ENCODE measurements at regions not wholly inside any gene's neighbourhood (a gene's known extent, or its start where the extent isn't known, plus 50 kb on each side); places are given as distances from the start of the nearest gene placed in this dataset.

GRCh38 chr17:77045441-77046041 lies 95.2 kb upstream of the SEC14L1 start:
- no peak for TF ChIP-seq TAF1 (IDR thresholded peaks at IDR 0.05; ENCODE audit: borderline replicate concordance, insufficient read depth, low read length)
- no peak for TF ChIP-seq FOXP2 (optimal IDR thresholded peaks at IDR 0.05; ENCODE audit: borderline replicate concordance, extremely low read depth, extremely low read length, insufficient read depth)
- no peak for TF ChIP-seq SIN3A (IDR thresholded peaks at IDR 0.05; ENCODE audit: borderline replicate concordance, insufficient read depth, low read length)
- no peak for TF ChIP-seq POLR2AphosphoS5 (IDR thresholded peaks at IDR 0.05; ENCODE audit: low read depth, low read length)

GRCh38 chr17:77049440-77049839 lies 91.3 kb upstream of the SEC14L1 start:
- TF ChIP-seq, protein P1, sequence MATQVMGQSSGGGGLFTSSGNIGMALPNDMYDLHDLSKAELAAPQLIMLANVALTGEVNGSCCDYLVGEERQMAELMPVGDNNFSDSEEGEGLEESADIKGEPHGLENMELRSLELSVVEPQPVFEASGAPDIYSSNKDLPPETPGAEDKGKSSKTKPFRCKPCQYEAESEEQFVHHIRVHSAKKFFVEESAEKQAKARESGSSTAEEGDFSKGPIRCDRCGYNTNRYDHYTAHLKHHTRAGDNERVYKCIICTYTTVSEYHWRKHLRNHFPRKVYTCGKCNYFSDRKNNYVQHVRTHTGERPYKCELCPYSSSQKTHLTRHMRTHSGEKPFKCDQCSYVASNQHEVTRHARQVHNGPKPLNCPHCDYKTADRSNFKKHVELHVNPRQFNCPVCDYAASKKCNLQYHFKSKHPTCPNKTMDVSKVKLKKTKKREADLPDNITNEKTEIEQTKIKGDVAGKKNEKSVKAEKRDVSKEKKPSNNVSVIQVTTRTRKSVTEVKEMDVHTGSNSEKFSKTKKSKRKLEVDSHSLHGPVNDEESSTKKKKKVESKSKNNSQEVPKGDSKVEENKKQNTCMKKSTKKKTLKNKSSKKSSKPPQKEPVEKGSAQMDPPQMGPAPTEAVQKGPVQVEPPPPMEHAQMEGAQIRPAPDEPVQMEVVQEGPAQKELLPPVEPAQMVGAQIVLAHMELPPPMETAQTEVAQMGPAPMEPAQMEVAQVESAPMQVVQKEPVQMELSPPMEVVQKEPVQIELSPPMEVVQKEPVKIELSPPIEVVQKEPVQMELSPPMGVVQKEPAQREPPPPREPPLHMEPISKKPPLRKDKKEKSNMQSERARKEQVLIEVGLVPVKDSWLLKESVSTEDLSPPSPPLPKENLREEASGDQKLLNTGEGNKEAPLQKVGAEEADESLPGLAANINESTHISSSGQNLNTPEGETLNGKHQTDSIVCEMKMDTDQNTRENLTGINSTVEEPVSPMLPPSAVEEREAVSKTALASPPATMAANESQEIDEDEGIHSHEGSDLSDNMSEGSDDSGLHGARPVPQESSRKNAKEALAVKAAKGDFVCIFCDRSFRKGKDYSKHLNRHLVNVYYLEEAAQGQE (IDR thresholded peaks at IDR 0.05; ENCODE audit: insufficient read depth in 1 of 2, low read depth in 2 of 2, low read length in 2 of 2) = no peak
- TF ChIP-seq POLR2AphosphoS5 (IDR thresholded peaks at IDR 0.05; ENCODE audit: low read depth, low read length) (no peak), FOXP2 (optimal IDR thresholded peaks at IDR 0.05; ENCODE audit: borderline replicate concordance, extremely low read depth, extremely low read length, insufficient read depth) (no peak), SIN3A (IDR thresholded peaks at IDR 0.05; ENCODE audit: borderline replicate concordance, insufficient read depth, low read length) (no peak)

- TF ChIP-seq FOXP2 (optimal IDR thresholded peaks at IDR 0.05; ENCODE audit: borderline replicate concordance, extremely low read depth, extremely low read length, insufficient read depth) = no peak
- TF ChIP-seq POLR2AphosphoS5 (IDR thresholded peaks at IDR 0.05; ENCODE audit: low read depth, low read length) = no peak
- no peak for TF ChIP-seq SIN3A (IDR thresholded peaks at IDR 0.05; ENCODE audit: borderline replicate concordance, insufficient read depth, low read length)
Measured at GRCh38 chr17:77054936-77055335, 85.8 kb upstream of the SEC14L1 start.

DNA sequence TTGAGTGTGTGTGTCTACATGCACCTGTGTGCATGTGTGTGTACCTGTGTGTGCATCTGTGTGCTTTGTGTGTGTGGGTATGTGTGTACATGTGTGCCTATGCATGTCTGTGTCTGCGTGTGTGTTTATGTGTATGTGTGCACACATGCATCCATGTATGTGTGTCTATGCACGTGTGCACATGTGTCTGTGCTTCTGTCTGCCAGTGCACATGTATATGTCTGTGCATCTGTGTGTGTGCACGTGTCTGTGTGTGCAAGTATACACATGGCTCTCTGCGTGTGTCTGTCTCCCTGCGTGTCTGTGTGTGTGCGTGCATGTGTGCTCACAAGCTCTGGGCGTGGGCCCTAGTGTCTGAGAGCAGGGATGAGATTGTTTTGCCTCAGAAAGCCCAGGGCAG lies 85.3 kb upstream of the SEC14L1 start:
- TF ChIP-seq POLR2AphosphoS5 (IDR thresholded peaks at IDR 0.05; ENCODE audit: low read depth, low read length) = no peak
- TF ChIP-seq SIN3A (IDR thresholded peaks at IDR 0.05; ENCODE audit: borderline replicate concordance, insufficient read depth, low read length) = no peak
- TF ChIP-seq TAF1 (IDR thresholded peaks at IDR 0.05; ENCODE audit: borderline replicate concordance, insufficient read depth, low read length) = no peak
- TF ChIP-seq, protein P1 (IDR thresholded peaks at IDR 0.05; ENCODE audit: insufficient read depth in 1 of 2, low read depth in 2 of 2, low read length in 2 of 2) = no peak
- no peak for TF ChIP-seq FOXP2 (optimal IDR thresholded peaks at IDR 0.05; ENCODE audit: borderline replicate concordance, extremely low read depth, extremely low read length, insufficient read depth)

- TF ChIP-seq POLR2AphosphoS5 (IDR thresholded peaks at IDR 0.05; ENCODE audit: low read depth, low read length) (no peak), TAF1 (IDR thresholded peaks at IDR 0.05; ENCODE audit: borderline replicate concordance, insufficient read depth, low read length) (no peak), SIN3A (IDR thresholded peaks at IDR 0.05; ENCODE audit: borderline replicate concordance, insufficient read depth, low read length) (no peak), FOXP2 (optimal IDR thresholded peaks at IDR 0.05; ENCODE audit: borderline replicate concordance, extremely low read depth, extremely low read length, insufficient read depth) (no peak)
- TF ChIP-seq, protein P1 (IDR thresholded peaks at IDR 0.05; ENCODE audit: insufficient read depth in 1 of 2, low read depth in 2 of 2, low read length in 2 of 2) = no peak
Measured at GRCh38 chr17:77058016-77058415, 82.8 kb upstream of the SEC14L1 start.

DNA sequence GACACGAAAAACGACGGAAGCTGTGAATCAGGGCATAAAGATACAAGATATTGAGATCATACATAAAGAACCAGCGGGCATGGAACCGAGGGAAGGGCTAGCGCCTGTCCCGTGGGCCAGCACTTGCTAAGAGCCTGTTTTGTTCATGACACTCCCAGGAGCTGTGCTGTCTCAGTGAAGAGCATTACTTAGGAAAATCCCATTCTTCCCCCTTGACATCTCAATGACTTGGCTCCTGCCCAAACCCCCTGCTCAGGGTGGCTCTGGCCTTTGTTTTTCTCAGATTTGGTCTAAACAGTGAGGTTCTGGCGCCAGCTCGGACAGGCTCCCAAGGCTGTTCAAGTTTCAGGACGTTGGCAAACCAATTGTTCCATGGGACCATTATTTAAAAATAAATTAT lies 79.1 kb upstream of the SEC14L1 start:
- no peak for TF ChIP-seq SIN3A (IDR thresholded peaks at IDR 0.05; ENCODE audit: borderline replicate concordance, insufficient read depth, low read length)
- no peak for TF ChIP-seq FOXP2 (optimal IDR thresholded peaks at IDR 0.05; ENCODE audit: borderline replicate concordance, extremely low read depth, extremely low read length, insufficient read depth)
- TF ChIP-seq TAF1 (IDR thresholded peaks at IDR 0.05; ENCODE audit: borderline replicate concordance, insufficient read depth, low read length) = no peak
- TF ChIP-seq POLR2AphosphoS5 (IDR thresholded peaks at IDR 0.05; ENCODE audit: low read depth, low read length) = no peak

All from PFSK-1 (cell line).